NCI-H1105 (cell line): ENCODE measurements at regions not wholly inside any gene's neighbourhood (a gene's known extent, or its start where the extent isn't known, plus 50 kb on each side); places are given as distances from the start of the nearest gene placed in this dataset.

Experiments
- DNase-seq: peaks from one replicate; lab custom pipeline; 2025; lab: John Stamatoyannopoulos, UW

DNA sequence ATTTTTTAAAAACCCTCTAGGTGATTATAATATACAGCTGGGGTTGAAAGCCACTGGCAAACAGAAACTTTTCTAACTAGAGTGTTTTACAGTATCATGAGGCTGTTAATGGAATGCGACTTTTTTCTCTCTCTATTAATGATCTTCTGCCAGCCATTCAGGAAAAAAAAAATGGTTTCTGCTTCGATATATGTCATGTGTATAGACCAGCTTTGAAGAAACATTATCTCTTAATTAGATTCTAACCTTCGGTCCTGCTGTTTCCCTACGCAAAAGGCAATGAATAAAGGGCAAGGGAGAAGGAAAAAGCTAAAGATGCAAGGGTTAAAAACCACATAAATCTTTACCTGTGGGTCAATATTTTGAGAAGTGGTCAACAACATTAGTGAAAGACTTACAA is 1662.1 kb upstream of the TENM3 start:
- no peak for DNase-seq

DNA sequence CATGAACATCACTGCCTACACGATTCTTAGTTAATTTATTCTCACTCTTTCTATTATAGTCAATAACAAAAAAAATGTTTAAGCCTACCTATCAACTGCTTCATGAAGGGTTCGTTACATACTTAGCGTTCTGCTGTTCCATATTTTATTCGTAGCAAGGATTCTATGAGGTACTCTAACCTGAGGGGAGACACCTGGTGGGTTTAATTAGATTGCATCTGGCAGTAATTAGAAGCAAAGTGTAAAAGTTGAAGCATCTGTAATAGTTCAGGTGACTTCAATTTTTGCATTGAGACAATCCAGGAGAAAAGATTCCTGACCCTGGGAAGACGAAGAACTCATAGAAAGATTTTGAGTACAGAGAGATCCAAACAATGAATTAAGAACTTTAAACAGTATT is 1655.8 kb upstream of the TENM3 start:
- DNase-seq = no peak

DNA sequence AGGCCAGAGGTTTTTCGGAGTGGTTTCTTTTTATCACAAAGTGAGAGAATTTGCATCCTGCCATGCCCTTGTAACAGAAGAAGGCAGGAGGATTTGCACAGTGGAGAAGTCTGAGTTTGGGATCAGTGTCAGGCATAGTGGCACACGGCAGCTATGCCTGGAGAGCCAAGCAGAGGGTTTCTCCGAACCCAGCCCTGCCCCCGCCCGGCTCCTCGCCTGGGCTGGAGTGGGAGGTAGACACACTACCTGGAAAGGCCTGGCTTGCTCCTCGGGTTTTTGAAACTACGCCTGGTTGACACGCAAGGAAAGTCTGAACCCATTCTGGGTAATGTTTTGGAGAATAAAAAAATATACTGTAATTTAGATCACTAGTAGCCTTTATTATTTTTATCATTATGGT is 1653.6 kb upstream of the TENM3 start:
- no peak for DNase-seq

DNA sequence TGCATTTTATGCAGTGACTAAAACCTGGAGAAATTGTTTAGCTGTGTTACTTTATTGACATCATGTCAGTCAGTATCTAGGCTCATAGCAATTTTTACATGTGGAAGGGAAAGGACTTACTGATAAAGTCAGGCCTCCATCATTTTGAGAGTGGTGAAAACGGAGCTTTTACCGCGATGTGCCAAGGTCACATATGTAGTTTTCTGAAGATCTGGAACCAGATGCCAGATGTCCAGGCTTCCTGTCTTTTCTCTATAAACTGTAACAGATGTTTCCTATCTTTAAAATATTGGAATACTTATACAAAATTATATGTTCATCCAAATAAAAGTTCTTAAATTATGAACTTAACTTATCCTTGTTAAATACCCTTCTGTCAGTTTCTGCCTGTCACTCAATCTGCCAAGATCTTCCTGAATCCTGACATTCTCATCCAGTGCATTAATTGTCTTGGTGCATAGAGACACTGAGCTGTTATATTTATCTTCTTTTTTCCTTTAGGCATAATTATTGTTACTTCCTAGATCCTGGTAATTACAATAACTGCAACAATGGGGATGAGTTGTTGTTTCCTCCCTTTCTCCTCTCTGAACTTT is 1646.2 kb upstream of the TENM3 start:
- no peak for DNase-seq

DNA sequence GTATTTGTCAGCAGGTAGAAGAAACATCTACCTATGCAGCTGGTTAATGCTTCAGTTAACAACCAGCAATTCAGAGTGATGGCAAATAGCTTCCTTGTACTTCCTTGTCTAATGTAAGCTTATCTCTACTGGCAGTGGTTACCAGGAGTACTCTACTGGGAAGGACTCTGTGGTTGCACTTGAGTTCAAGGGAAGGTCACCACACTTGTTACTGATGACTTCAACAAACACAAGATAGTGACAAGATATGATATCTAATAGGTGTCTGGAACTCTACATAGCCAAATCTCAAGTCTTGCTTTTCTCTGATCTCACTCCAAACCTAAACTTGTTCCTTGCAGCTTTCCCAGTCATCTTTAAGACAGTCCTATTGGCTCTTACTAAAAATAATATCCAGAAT is 1644.9 kb upstream of the TENM3 start:
- no peak for DNase-seq

DNA sequence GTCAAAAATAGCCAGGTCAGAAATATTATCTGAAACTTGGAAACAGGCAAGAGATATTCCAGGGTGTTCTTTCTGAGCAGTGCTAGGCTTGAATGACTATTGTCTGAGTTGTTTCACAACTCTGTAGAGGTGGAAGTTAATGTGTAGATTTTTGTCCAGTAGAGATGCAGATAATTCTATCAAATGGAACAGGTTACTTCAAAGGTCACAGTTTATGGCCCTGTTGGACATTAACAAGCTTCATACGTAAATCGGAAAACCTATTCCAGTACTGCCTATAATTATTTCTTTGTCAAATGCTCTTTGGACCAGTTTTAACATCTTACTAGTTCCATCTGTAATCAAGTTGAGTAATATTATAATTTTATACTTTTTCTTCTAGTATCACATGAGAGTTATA is 1639.4 kb upstream of the TENM3 start:
- no peak for DNase-seq

DNA sequence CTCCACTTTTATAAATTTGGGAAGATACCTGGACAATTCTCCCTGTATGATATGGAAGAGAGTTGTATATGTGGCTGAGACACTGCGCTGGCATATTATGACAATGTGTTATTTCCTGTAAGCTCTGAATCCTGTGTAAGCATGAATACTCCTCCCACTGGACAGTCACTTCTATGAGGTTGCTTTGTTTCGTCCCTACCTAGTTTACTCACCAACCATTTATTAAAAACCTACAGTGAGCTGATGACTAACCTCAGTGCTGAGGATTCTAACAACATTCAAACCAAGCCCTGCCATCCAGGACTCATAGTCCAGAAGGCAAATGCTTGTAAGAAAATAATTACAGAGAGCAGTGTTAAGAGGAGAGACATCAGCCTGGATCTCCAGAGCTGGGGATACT is 1632.9 kb upstream of the TENM3 start:
- DNase-seq = no peak

DNA sequence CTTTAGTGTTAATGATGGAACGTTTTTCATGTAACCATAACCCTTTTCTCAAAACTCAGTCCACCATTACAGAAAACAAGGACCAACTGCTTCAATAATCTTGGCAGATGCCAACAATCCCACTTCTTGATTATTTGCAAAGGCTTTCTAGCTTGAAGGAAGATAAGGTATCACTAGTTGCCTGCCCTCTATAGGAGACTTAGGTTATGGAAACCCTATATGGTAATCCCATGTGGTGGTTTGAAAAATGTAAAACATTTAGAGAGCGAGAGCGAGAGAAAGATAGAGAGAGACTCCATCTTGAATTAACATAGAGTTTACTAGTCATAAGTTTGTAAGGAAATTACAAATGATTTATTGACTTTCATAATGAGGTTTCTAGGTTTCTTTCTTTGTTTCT is 1627.5 kb upstream of the TENM3 start:
- no peak for DNase-seq

DNA sequence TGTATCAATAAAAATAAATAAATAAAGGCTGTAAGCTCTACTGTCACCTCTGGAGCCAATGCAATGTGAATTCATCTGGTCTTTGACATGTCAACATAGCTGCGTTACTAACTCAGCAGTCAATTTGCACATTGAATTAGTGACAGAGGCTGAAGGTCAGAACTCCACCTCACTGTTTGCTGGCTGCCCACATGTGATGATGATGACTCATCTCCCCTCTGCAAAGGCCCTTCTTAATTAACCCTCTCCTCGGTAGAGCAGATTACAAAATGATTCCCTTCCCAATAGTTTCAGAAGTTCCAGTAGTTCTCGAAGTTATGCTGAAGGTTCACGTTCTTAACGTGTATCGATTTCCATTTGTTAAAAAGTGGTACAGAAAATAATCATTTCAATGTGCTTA is 1626.0 kb upstream of the TENM3 start:
- no peak for DNase-seq

DNA sequence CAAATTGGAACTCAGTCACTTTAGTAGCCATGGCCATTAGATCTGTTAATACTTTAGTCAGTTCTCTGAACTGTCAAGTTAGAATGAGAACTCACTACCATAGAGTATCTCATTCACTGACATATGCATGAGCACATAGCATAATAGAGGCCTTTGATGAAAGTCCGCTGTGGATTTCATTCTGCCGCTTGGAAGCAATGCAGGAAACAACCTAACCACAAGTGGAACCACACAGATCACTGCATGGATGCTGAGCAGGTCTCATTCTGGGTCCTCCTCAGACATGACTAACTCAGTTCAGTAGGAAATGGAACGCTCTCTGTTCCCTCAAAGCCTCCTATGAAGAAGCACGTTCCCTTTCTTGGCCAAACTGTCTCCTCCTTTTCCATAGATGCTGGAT is 1624.8 kb upstream of the TENM3 start:
- DNase-seq = no peak

DNA sequence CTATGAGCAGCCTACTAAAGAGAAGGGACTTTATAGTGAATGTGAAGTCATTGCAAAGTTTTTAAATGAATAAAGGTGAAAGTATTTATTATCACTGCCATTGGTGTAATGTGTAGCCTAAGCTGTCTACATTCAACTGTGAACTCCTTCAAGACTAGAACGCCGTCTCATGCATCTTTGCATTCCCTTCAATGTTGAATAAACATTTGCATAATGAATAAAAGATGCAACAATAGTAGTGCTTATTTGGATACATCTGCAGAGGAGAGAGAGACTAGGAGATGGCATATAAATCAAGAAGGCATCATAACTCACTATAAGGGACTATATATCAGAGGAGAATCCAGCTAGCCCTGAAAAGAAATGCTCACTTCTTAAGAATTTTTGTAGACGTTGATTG is 1623.8 kb upstream of the TENM3 start:
- DNase-seq = no peak

DNA sequence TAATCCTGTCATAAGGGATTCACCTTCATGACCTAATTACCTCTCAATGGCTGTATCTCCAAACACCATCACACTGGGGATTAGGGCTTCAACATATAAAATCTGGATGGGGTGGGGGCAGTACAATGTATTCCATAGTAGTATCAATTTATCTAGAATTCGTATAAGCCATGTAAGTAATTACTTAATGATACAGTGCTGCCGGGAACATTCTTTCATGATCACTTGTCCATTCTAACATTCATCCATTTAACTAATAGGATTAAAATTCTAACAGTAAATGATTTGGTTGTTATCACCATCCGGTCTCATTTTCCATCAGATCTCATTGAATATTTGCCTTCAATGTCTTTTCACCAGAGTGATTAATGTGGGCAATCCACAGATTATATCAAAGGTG is 1620.9 kb upstream of the TENM3 start:
- DNase-seq = no peak

DNA sequence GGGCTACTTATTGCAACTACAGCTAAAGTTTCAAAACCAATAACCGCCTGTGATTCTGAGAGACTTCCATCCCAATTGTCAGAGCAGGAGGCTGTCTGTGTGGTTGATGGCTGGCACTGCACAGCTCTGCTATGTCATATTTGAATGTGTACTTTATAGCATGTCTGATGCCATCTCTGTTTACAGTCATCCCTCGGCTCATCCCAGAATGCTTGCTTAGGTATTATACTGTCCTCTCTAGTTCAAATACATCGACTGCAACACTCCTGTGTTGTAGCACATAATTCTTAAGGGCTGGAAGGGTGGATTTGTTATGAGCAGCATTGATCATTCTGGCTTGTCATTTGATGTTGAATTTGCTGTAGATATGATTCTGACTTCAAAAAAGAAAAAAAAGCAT is 1617.5 kb upstream of the TENM3 start:
- DNase-seq = no peak

DNA sequence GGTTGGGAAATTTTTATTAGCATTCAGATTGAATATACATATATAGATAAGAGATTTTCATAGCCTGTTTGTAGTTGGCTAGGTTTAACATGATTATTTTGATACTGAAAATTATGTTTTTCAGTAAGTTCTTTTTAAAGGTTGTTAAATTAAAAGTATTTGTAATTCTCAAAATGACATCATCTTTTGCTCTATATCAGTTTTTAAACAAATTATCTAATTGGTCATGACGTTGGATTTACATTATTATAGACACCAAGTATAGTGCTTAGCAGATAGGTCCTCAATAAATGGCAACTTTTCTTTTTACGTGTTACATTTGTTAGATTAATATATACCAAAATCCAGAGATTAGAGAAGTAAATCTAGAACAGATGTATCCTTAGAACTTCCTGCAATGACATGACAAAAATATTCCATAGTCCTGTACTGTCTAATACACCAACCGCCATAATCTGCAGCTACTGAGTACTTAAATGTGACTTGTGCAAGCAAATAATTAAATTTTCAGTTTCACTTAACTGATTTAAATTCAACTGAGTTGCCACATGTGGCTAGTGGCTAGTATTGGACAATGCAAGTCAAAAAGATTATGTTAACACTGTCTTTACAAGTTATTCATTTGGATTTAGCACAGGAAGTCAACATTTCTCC is 1613.1 kb upstream of the TENM3 start:
- DNase-seq = no peak

DNA sequence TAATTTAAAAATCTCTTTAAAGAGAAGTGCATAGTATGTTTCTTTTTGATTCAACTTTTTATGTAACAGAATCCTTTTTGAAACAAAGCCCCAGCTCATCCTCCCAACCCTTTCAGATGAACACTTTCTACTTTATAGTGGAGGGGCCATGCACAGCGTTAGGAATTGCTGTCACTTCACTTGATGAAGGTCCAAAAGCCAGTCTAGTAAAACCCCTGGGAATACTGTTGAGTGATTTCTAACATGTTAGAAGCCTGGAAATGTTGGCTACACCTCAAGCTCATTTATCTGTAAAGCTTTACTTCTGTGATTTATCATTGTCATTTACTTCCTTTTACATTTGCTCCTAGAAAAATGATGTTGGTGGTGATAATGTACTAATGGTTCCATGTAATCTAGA is 1608.9 kb upstream of the TENM3 start:
- no peak for DNase-seq

DNA sequence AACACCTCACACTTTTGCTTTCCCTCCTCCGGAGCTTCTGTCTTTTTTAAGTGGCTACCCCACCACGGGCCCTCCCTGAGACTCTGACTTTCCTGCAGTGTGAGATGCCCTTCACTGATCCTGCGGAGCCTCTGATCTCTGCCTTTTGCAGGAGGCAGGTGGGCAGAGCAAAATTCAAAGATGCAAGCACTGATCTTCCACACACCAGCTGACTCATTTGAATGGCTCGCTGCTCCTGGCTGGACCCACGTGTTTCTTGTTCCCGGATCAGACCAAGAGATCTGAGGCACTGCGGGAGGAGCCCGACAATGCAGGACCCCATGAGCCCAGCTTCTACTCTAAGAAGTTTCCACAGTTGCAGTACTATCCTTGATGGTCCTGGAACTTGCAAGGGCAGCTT is 1607.9 kb upstream of the TENM3 start:
- DNase-seq = no peak

DNA sequence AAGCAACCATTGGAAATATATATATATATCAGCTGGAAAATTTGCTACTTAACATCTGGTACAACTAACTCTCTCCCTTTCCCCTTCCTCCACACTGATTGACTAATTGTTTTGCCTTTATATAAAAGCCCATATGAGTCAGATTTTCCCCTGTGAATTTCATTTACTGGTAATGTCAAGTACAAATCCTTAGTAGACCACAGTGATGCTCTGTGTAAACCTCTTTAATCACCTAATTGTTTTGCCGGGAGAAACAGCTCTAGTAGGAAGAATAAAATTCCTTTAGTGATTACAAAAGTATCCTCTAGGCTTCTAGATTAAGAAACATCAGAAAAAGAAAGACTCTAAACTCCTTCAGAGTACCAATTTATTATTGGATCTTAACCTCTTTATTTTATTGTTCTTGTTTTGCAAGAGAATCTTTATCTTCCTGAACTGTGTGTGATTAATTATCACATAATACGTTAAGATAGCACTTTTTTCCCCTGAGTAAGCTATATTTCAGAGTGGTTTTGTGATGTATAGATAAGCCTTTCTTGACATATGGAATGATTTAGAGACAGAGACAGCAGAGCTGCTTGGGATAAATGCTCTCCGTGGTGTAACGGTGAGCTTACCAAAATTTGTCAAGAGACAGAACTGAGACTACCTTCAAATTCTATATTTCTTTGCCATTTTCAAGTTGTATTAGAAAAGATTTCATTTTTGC is 1606.4 kb upstream of the TENM3 start:
- no peak for DNase-seq

DNA sequence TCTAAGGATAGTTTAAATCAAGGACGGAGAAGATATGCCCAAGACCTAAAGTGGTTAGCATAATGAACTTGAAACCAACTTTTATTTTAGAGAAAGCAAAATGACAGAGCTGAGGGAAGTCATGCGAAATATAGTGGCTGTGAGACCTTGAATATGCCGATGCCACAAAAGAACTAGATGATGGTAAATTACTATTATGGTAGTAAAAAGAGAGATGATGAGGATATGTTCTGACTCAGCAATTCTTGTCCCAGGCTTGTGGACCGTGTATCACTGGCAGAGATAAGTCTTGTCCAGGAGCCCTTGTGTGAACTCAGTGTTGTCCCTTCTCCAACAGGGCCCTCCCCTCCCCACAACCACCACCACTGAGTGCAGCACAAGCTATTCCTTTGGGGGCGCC is 1605.6 kb upstream of the TENM3 start:
- no peak for DNase-seq

DNA sequence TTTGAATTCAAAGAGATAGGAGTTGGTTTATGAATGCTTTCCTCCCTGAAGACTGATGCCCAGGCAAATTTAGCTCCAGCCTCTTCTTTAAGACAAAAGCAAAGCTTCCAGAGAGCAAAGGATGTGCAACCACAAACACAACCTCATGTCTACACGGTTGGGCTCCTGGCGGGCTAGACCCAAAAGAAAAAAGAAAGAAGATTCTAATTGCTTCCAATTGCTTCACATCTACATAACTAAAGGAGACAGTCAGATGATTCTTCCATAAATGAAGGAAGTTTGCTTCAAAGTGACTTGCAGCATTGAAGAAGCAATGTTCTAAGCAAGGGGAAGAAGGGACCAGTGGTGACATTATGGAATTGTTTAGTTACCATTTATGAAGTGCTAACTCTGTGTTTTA is 1603.0 kb upstream of the TENM3 start:
- DNase-seq = no peak

DNA sequence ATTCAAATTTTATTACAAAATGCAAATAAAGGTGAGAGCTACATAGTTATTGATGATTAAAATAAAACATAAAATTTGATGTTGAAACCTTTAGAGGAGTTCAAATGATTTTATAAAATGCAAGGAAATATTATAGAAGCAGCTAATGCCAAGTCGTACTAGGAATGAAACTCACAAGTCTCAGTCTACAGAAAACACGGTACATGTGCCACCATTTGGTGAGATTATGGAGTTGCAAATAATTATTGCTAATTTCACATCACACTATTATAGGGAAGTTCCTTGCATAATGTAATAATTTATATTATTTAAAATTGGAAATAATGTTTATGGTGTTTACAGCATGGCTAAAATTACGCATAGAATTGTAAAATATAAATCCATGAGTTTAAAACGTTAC is 1601.7 kb upstream of the TENM3 start:
- DNase-seq = no peak

DNA sequence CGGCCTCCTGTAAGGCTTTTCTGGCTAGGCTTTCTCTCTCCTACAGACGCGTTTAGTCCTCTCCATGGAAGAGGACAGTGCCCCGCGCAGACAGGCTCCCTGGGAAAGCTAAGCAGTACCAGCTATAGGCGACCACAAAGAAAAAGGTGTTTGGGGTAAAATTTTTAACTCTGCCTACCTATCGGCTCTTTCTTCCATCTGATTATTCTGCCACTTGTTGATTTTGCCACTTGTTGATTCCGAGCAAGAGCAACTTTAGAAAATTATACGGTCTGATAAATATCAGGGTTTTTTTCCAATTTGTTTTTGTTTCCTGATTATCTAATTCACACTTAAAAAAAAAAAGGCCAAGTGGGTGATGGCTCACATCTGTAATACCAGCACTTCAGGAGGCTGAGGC is 1600.5 kb upstream of the TENM3 start:
- DNase-seq = no peak

DNA sequence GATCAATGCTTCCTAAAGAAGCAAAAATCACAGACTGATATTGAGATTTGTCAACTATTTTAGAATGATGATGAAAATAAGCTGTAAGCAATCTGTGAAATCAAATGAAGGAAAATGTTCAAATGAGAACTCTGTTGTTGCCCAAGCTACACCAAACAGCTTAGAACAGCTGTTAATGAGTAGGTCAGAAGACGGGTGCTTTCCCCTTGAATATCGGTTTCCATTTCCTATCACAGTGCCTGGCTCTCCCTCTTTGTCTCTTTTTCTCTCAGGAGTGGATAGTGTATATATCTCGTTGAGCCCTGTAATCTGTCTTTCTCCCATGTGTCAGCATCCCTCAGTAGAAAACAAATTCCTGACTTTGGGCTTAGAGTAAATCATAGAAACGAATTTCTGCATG is 1592.9 kb upstream of the TENM3 start:
- DNase-seq = no peak

DNA sequence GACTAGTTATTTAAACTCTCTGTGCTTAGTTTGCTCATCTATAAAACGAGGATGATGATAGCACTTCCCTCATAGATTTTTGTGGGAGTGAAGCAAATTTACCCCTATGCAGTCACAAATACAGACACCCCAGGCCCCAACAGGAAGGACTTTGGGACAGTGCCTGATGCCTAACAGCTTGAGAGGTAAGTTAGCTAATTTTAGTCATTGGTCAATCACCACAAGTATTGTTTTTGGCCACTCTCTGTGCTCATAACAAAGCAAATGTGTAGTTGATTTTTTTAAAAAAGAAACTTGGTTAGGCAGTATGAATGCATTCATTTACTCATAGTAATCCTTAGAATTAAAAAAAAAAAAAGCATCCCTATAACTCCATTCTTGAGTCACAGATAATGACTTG is 1590.7 kb upstream of the TENM3 start:
- no peak for DNase-seq

DNA sequence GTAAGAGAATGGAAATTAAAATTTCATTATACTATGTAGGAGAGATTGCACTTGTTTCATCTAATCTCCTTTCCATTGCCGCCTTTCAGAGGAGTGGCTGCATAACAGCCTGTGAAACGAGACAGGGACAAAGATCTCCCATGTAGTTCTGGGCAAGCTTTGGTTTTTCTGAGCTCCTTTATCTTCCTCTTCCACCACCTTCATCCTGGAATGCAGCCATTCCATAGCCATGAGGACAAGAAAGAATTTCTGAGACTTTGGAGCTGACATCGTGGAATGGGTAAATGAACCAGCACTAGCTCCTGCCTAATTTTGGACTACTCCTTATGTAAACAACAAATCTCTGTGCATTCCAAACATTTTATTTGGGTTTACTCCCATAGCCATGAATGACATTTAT is 1587.3 kb upstream of the TENM3 start:
- no peak for DNase-seq
